ENCODE measurements at regions not wholly inside any gene's neighbourhood (a gene's known extent, or its start where the extent isn't known, plus 50 kb on each side); places are given as distances from the start of the nearest gene placed in this dataset.

DNA sequence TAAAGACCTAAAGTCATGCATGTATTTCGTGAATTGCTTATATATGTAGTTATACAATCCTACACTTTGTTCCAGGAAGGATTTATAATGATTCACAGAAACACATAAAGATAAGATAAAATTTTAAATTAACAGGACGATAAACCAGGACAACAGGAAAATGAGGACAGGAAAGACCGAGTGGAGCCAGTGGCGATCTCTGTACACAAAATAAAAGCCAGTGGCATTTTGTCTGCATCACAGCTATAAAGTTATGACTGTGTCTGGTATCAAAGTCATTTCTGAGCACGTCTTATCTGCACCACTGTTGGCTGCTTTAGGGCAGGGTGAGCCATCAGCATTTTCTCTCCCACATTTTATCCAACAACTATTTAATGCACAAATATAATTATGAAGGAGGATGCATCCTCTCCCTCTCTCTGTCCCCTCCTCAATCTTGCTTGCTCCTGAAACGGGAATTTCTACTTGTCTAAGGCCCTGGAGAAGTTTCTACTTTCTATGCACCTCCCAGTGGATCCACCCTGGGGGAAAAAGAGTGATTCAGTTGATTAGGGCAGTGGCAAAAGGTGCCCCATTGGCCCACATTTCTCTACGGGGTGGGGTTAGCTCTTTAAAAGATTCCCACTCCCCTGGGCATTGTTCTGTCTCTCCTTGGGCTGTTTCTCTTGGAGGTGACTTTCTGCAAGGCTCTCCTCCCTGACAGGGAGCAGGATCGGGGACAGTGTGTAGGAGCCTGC is 159.4 kb upstream of the UBE2E1 start:
- intact Hi-C loops (cut with DNase I) = loop anchor here in 1 of 10 donors (5.0 kb wide), 1 partner anchor 156 kb away; no protein-coding TSS in a partner anchor
- no peak for TF ChIP-seq POLR2A (IDR thresholded peaks at IDR 0.05)
- TF ChIP-seq, protein P1, sequence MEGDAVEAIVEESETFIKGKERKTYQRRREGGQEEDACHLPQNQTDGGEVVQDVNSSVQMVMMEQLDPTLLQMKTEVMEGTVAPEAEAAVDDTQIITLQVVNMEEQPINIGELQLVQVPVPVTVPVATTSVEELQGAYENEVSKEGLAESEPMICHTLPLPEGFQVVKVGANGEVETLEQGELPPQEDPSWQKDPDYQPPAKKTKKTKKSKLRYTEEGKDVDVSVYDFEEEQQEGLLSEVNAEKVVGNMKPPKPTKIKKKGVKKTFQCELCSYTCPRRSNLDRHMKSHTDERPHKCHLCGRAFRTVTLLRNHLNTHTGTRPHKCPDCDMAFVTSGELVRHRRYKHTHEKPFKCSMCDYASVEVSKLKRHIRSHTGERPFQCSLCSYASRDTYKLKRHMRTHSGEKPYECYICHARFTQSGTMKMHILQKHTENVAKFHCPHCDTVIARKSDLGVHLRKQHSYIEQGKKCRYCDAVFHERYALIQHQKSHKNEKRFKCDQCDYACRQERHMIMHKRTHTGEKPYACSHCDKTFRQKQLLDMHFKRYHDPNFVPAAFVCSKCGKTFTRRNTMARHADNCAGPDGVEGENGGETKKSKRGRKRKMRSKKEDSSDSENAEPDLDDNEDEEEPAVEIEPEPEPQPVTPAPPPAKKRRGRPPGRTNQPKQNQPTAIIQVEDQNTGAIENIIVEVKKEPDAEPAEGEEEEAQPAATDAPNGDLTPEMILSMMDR (IDR thresholded peaks at IDR 0.05) = no peak
- H3K36me3 ChIP-seq = no peaks in the 10 kb centered on the region
- H3K9me3 ChIP-seq = no peaks in the 10 kb centered on the region
- no peak for ATAC-seq
- H3K27me3 ChIP-seq = no peaks in the 10 kb centered on the region
- 65 to 78% (median 72%) methylated on average over 8 of the region's 8 CpGs for WGBS, 4 donors
- H3K4me3 ChIP-seq = no peak overlapping the region
- peaks cover 0 to 21% (median 2%) of the 10 kb centered on the region in 12 donors for H3K4me1 ChIP-seq
- H3K27ac ChIP-seq = no peak overlapping the region
- no peak for DNase-seq

DNA sequence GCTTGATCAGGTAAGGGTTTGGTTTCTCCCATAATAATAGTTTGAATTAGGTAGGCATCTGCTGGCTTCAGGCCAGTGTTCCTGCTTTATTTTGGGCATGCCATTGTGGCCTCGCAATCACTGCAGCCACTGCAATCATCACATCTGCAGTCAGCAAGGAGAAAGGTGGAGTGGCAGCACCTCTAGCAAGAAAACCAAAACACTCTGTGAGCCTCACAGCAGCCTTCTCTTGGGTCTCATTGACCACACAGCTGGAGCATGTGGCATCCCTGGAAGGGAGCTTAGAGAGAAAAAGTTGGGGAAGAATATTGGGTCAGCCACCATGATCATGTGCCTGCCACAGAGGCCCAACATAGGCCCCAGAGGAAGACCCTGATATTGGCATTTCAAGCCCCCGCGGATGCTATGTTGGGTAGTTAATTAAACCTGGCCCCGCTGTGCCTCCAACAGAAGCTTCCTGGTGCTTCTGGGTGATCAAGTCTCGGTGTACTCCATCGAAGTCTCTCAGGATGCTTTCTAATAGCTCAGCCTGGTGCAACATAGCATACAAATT is 158.0 kb upstream of the UBE2E1 start:
- H3K4me1 ChIP-seq = peaks cover 0 to 21% (median 2%) of the 10 kb centered on the region in 12 donors
- no peaks in the 10 kb centered on the region for H3K9me3 ChIP-seq
- H3K27me3 ChIP-seq = no peaks in the 10 kb centered on the region
- WGBS, 4 donors = 91 to 93% (median 92%) methylated on average over 6 of the region's 6 CpGs
- DNase-seq (no peak), ATAC-seq (no peak)
- TF ChIP-seq POLR2A (IDR thresholded peaks at IDR 0.05) = no peak
- TF ChIP-seq, protein P1 (IDR thresholded peaks at IDR 0.05) = no peak
- H3K4me3 ChIP-seq = no peak overlapping the region
- H3K27ac ChIP-seq = no peak overlapping the region
- intact Hi-C loops (cut with DNase I) = loop anchor here in 1 of 10 donors (5.0 kb wide), 1 partner anchor 155 kb away; no protein-coding TSS in a partner anchor
- H3K36me3 ChIP-seq = no peaks in the 10 kb centered on the region

DNA sequence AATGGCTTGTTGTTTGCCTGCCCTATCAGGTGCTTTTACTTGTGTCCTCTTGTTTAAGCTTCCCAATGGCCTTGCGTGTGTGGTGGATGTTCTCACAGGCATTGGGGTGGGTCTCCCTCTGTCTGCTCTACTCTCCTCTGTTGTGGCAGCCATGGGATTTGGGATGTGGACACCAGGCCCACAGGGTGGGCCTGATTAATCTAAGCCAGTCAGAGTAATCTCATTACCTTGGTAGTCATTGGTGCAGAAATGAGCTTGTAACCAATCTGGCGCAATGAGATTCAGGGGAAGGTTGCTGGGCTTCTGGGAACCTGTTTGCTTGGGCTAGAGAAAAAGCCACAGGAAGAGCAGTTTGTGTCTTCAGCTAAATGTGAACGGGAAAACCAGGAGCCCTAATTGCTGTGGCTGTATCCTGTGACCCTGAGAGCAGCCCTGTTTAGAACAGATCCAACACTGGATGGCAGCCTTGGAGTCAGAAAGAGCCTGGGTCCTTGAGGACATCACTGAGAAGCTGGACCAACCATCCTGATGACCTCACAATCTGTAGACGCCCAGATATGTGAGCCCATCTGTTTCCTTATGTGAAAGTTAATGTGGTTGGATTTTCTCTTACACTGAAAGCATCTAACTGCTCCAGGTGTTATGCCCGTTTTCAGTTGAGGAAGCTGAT is 157.3 kb upstream of the UBE2E1 start:
- Histone ChIP-seq H3K27me3 (no peaks in the 10 kb centered on the region), H3K4me3 (no peak overlapping the region), H3K4me1 (peaks cover 0 to 21% (median 2%) of the 10 kb centered on the region in 12 donors), H3K9me3 (no peaks in the 10 kb centered on the region), H3K36me3 (no peaks in the 10 kb centered on the region), H3K27ac (no peak overlapping the region)
- WGBS, 4 donors = 63 to 75% (median 69%) methylated on average over 4 to 5 of the region's 5 CpGs
- DNase-seq (no peak), ATAC-seq (peak; percentile 64 to 80 (median 78))
- TF ChIP-seq, protein P1 (IDR thresholded peaks at IDR 0.05) = peak in 2 of 12 donors; percentile 19 to 31
- TF ChIP-seq POLR2A (IDR thresholded peaks at IDR 0.05) = no peak
- intact Hi-C loops (cut with DNase I) = loop anchor here in 1 of 10 donors (5.0 kb wide), 1 partner anchor 154 kb away; no protein-coding TSS in a partner anchor

DNA sequence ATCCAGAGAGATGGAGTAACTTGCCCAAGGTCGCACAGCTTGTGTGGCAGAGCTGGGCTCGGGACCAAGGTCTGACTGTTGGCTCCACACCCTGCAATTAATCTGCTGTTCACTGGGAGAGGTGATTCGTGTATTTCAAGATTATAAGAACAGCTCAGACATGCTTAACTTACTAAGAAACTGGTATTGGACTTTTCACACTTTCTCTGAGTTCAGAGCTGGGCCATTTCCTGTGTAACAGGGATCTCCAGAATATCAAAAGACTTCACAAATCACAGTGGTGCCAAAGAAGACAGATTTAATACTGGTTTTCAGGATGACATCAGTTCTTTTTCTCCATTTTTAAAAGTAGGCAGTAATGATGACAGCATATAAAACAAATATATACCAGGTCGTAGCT is 156.8 kb upstream of the UBE2E1 start:
- DNase-seq (no peak), ATAC-seq (peak in 3 of 4 donors; percentile 18 to 43 (median 38))
- no peaks in the 10 kb centered on the region for H3K27me3 ChIP-seq
- H3K27ac ChIP-seq = no peak overlapping the region
- H3K36me3 ChIP-seq = no peaks in the 10 kb centered on the region
- WGBS, 4 donors = 28 to 55% (median 53%) methylated on average over 2 to 4 of the region's 4 CpGs
- peaks cover 0 to 26% (median 2%) of the 10 kb centered on the region in 12 donors for H3K4me1 ChIP-seq
- no peaks in the 10 kb centered on the region for H3K9me3 ChIP-seq
- no peak overlapping the region for H3K4me3 ChIP-seq
- intact Hi-C loops (cut with DNase I) = loop anchor here in 1 of 10 donors (5.0 kb wide), 1 partner anchor 153 kb away; no protein-coding TSS in a partner anchor
- TF ChIP-seq, protein P1 (IDR thresholded peaks at IDR 0.05) = no peak
- TF ChIP-seq POLR2A (IDR thresholded peaks at IDR 0.05) = no peak

Data from heart left ventricle (tissue), 16 donors.